Natural killer cell (primary cell): ENCODE measurements at regions not wholly inside any gene's neighbourhood (a gene's known extent, or its start where the extent isn't known, plus 50 kb on each side); places are given as distances from the start of the nearest gene placed in this dataset.

Source experiments
- ATAC-seq, 3 donors: fragments of 150-1000 bp in 2 of 3; fragments of 200-7000 bp in 1 of 3; cut with Tn5 transposase; 1 replicate in 1 of 3; 2 replicates in 2 of 3; pipeline ENCODE4 v1.10.0; 2021; ENCODE audit warnings: mild to moderate bottlenecking in 2 of 3, moderate library complexity in 2 of 3
- DNase-seq, 2 donors: peaks; one replicate each; pipeline versions ENCODE4 v3.0.0 to v3.0.0-alpha.2; 2013 to 2021; ENCODE audit warnings: mixed read lengths in 1 of 2
- H3K27ac ChIP-seq: one replicate; pipeline ENCODE4 v1.5.1; 2013; ENCODE audit warnings: mild to moderate bottlenecking, low read length
- H3K27me3 ChIP-seq: one replicate; pipeline ENCODE4 v1.6.1; 2013; ENCODE audit warnings: low read length; ENCODE audit not compliant: control insufficient read depth, insufficient read depth
- H3K36me3 ChIP-seq: one replicate; pipeline ENCODE4 v1.6.1; 2013; ENCODE audit warnings: low read length; ENCODE audit not compliant: control insufficient read depth, insufficient read depth
- H3K4me1 ChIP-seq: one replicate; pipeline ENCODE4 v1.6.1; 2013; ENCODE audit warnings: low read length; ENCODE audit not compliant: control insufficient read depth, insufficient read depth
- H3K4me3 ChIP-seq: one replicate; pipeline ENCODE4 v1.5.1; 2013; ENCODE audit warnings: low read length
- H3K9me3 ChIP-seq: one replicate; pipeline ENCODE4 v1.6.1; 2013; ENCODE audit warnings: low read length; ENCODE audit not compliant: control insufficient read depth, insufficient read depth
- H3K27ac Mint-ChIP-seq, 2 donors: one replicate each; pipeline ENCODE4 v1.8.0; 2022; ENCODE audit warnings: mild to moderate bottlenecking in 2 of 2, mixed read lengths in 2 of 2, moderate library complexity in 1 of 2
- H3K27me3 Mint-ChIP-seq, 2 donors: one replicate each; pipeline ENCODE4 v1.8.0; 2022; ENCODE audit warnings: low read depth in 2 of 2, mixed read lengths in 2 of 2
- H3K36me3 Mint-ChIP-seq: one replicate; pipeline ENCODE4 v1.8.0; 2022; ENCODE audit warnings: mixed read lengths
- H3K4me1 Mint-ChIP-seq, 2 donors: one replicate each; pipeline ENCODE4 v1.8.0; 2022; ENCODE audit warnings: mixed read lengths in 2 of 2
- H3K4me3 Mint-ChIP-seq: one replicate; pipeline ENCODE4 v1.8.0; 2022; ENCODE audit warnings: mild to moderate bottlenecking, moderate library complexity, mixed read lengths
- H3K9me3 Mint-ChIP-seq, 2 donors: one replicate each; pipeline ENCODE4 v1.8.0; 2022; ENCODE audit warnings: mixed read lengths in 2 of 2
- CTCF ChIP-seq: fragments of 200-600 bp; IDR thresholded peaks from one replicate; pipeline ENCODE4 v1.8.0; 2022; ENCODE audit warnings: antibody characterized with exemption
- WGBS: methylation state at CpG from one replicate; pipeline ENCODE4 v1.1.7; 2013; ENCODE audit warnings: missing lambda C conversion rate; ENCODE audit not compliant: insufficient coverage; 5-methylcytosine and 5-hydroxymethylcytosine counted together
- intact Hi-C: fragments of 100-400 bp; cut with micrococcal nuclease; formaldehyde crosslinking; loops from one replicate; pipeline ENCODE4 v1.14.2; 2022

- Histone ChIP-seq H3K27me3 (no peaks in the 10 kb centered on the region), H3K4me1 (no peaks in the 10 kb centered on the region), H3K4me3 (no peak overlapping the region), H3K9me3 (no peaks in the 10 kb centered on the region), H3K36me3 (no peaks in the 10 kb centered on the region), H3K27ac (no peak overlapping the region)
- no peaks in the 10 kb centered on the region for H3K36me3 Mint-ChIP-seq
- peaks cover 0 to 13% of the 10 kb centered on the region in 2 donors for H3K4me1 Mint-ChIP-seq
- ATAC-seq, result peak in 1 of 3 donors; percentile 52
- peak overlapping the region in 1 of 2 donors; percentile 32 for H3K27ac Mint-ChIP-seq
- no peak overlapping the region for H3K4me3 Mint-ChIP-seq
- DNase-seq, result no peak
- no peak for TF ChIP-seq CTCF
- WGBS, result 67% methylated on average over 2 of the region's 3 CpGs
- no peaks in the 10 kb centered on the region for H3K9me3 Mint-ChIP-seq
- intact Hi-C loops, result loop anchor here (10.0 kb wide), 1 partner anchor 193 kb away; no protein-coding TSS in a partner anchor
- H3K27me3 Mint-ChIP-seq, result peaks cover 7% of the 10 kb centered on the region in 2 donors
Observed at GRCh38 chr2:12607971-12608370, 108.8 kb upstream of the TRIB2 start.

- Histone ChIP-seq H3K36me3 (no peaks in the 10 kb centered on the region), H3K27me3 (no peaks in the 10 kb centered on the region), H3K4me3 (no peak overlapping the region), H3K9me3 (no peaks in the 10 kb centered on the region), H3K27ac (no peak overlapping the region), H3K4me1 (no peaks in the 10 kb centered on the region)
- Mint-ChIP-seq H3K27me3 (peaks cover 0 to 2% of the 10 kb centered on the region in 2 donors), H3K4me1 (peaks cover 0 to 13% of the 10 kb centered on the region in 2 donors), H3K9me3 (no peaks in the 10 kb centered on the region), H3K4me3 (no peak overlapping the region), H3K36me3 (no peaks in the 10 kb centered on the region), H3K27ac (no peak overlapping the region)
- intact Hi-C loops, result no loop called here
- DNase-seq (no peak), ATAC-seq (no peak)
- TF ChIP-seq CTCF, result no peak
Observed at GRCh38 chr2:12610314-12610713, 106.4 kb upstream of the TRIB2 start.

GRCh38 chr2:12612168-12612567 is 104.6 kb upstream of the TRIB2 start:
- Histone ChIP-seq H3K27ac (no peak overlapping the region), H3K4me1 (no peaks in the 10 kb centered on the region), H3K27me3 (no peaks in the 10 kb centered on the region), H3K4me3 (no peak overlapping the region), H3K9me3 (no peaks in the 10 kb centered on the region), H3K36me3 (no peaks in the 10 kb centered on the region)
- intact Hi-C loops, result no loop called here
- no peak overlapping the region for H3K27ac Mint-ChIP-seq
- ATAC-seq (no peak), DNase-seq (no peak)
- H3K4me1 Mint-ChIP-seq, result peaks cover 0 to 5% of the 10 kb centered on the region in 2 donors
- no CpG with 5 or more reads among the region's 2 CpGs for WGBS
- no peaks in the 10 kb centered on the region for H3K36me3 Mint-ChIP-seq
- no peak overlapping the region for H3K4me3 Mint-ChIP-seq
- H3K27me3 Mint-ChIP-seq, result peaks cover 0 to 2% of the 10 kb centered on the region in 2 donors
- no peaks in the 10 kb centered on the region for H3K9me3 Mint-ChIP-seq
- no peak for TF ChIP-seq CTCF

GRCh38 chr2:12612671-12613070 is 104.1 kb upstream of the TRIB2 start:
- no peaks in the 10 kb centered on the region for H3K9me3 ChIP-seq
- no peak for ATAC-seq
- H3K36me3 ChIP-seq, result no peaks in the 10 kb centered on the region
- H3K36me3 Mint-ChIP-seq, result no peaks in the 10 kb centered on the region
- H3K27ac Mint-ChIP-seq, result no peak overlapping the region
- peaks cover 0 to 2% of the 10 kb centered on the region in 2 donors for H3K27me3 Mint-ChIP-seq
- no peak overlapping the region for H3K27ac ChIP-seq
- 75% methylated on average over 1 of the region's 2 CpGs for WGBS
- no peak for DNase-seq
- no peak for TF ChIP-seq CTCF
- H3K9me3 Mint-ChIP-seq, result no peaks in the 10 kb centered on the region
- no peaks in the 10 kb centered on the region for H3K27me3 ChIP-seq
- no peak overlapping the region for H3K4me3 ChIP-seq
- H3K4me1 Mint-ChIP-seq, result peaks cover 0 to 5% of the 10 kb centered on the region in 2 donors
- intact Hi-C loops, result no loop called here
- H3K4me3 Mint-ChIP-seq, result no peak overlapping the region
- no peaks in the 10 kb centered on the region for H3K4me1 ChIP-seq
